Thymus (tissue), 11 donors: ENCODE measurements at regions not wholly inside any gene's neighbourhood (a gene's known extent, or its start where the extent isn't known, plus 50 kb on each side); places are given as distances from the start of the nearest gene placed in this dataset.

Source experiments
- DNase-seq, 9 donors: peaks; one replicate each; pipeline ENCODE4 v3.0.0-alpha.2; 2013; ENCODE audit warnings: low spot score in 9 of 9, low read depth in 6 of 9, missing footprints in 1 of 9
- H3K27ac ChIP-seq, 2 donors: one replicate each; pipeline ENCODE4 v1.5.1; 2013; ENCODE audit warnings: control low read depth in 1 of 2, low read depth in 1 of 2, low read length in 1 of 2, mild to moderate bottlenecking in 1 of 2, moderate library complexity in 1 of 2
- H3K27me3 ChIP-seq, 2 donors: one replicate each; pipeline ENCODE4 v1.5.1; 2013; ENCODE audit warnings: low read length in 1 of 2; ENCODE audit not compliant: control insufficient read depth in 2 of 2, insufficient read depth in 1 of 2
- H3K36me3 ChIP-seq, 2 donors: one replicate each; pipeline ENCODE4 v1.5.1; 2013; ENCODE audit warnings: low read length in 1 of 2, mild to moderate bottlenecking in 1 of 2, moderate library complexity in 1 of 2; ENCODE audit not compliant: control insufficient read depth in 2 of 2, insufficient read depth in 2 of 2
- H3K4me1 ChIP-seq, 2 donors: one replicate each; pipeline ENCODE4 v1.5.1; 2013; ENCODE audit warnings: low read length in 2 of 2; ENCODE audit not compliant: control insufficient read depth in 2 of 2, insufficient read depth in 2 of 2
- H3K4me3 ChIP-seq, 2 donors: one replicate each; pipeline ENCODE4 v1.5.1; 2013; ENCODE audit warnings: low read length in 2 of 2, control low read depth in 1 of 2, mild to moderate bottlenecking in 1 of 2
- H3K9me3 ChIP-seq, 2 donors: one replicate each; pipeline ENCODE4 v1.5.1; 2013; ENCODE audit warnings: low read length in 1 of 2, mild to moderate bottlenecking in 1 of 2; ENCODE audit not compliant: control insufficient read depth in 2 of 2, insufficient read depth in 1 of 2
- whole genome bisulfite sequencing: extraction: QIAGEN DNeasy Blood & Tissue Kit; methylation state at CpG from one replicate; pipeline ENCODE4 v1.1.7; 2013; 5-methylcytosine and 5-hydroxymethylcytosine counted together
- donor health status: healthy.

DNA sequence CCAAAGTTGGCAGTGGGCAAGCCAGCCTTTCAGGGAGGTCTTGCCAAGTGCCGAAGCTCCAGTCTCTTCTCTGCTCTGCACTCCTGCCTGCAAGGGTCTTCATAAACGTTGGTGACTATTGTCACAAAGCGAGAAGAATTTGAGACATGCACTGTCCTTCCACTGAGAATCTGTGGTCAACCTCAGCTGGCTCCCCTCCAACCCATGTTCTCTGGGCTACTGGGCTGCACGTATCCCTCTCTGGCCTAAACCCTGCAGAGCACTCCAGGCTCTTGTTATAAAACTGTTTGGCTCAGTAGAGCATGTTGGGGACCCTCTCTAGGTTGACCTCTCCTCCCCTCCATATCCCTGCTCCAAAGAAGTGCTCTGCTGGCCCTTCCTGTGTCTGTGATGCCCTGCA lies 260.4 kb upstream of the NFE2L3 start:
- Histone ChIP-seq H3K36me3 (no peaks in the 10 kb centered on the region), H3K27ac (no peak overlapping the region), H3K27me3 (no peaks in the 10 kb centered on the region), H3K4me1 (peaks cover 12 to 42% of the 10 kb centered on the region in 2 donors), H3K9me3 (peaks cover 0 to 8% of the 10 kb centered on the region in 2 donors), H3K4me3 (no peak overlapping the region)
- no peak for DNase-seq
- WGBS = 94% methylated on average over 4 of the region's 4 CpGs

DNA sequence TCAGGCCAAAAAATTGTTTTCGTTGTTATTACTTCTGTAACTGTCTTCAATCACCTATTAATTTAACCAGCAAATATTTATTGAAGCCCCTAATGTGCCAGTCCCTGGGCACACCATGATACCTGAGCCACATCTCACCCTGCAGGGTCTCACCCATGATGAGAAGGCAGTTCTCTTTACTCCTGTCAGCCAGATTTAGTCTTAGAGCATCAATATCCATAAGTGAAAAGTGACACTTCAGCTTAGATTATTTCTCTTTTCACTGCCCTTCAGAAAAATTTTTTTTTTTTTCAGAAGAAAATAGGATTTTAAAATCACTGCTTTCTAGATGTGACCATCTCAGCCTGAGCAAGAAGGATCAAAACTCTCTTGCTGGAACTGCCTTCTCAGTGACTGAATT lies 258.6 kb upstream of the NFE2L3 start:
- WGBS = 22% methylated on average over 1 of the region's 1 CpG
- Histone ChIP-seq H3K4me1 (peaks cover 12 to 42% of the 10 kb centered on the region in 2 donors), H3K27ac (peak overlapping the region in 1 of 2 donors; percentile 58), H3K9me3 (peaks cover 0 to 8% of the 10 kb centered on the region in 2 donors), H3K27me3 (no peaks in the 10 kb centered on the region), H3K36me3 (no peaks in the 10 kb centered on the region), H3K4me3 (peak overlapping the region in 1 of 2 donors; percentile 47)
- DNase-seq = peak in 7 of 9 donors; percentile 9 to 55 (median 27)

DNA sequence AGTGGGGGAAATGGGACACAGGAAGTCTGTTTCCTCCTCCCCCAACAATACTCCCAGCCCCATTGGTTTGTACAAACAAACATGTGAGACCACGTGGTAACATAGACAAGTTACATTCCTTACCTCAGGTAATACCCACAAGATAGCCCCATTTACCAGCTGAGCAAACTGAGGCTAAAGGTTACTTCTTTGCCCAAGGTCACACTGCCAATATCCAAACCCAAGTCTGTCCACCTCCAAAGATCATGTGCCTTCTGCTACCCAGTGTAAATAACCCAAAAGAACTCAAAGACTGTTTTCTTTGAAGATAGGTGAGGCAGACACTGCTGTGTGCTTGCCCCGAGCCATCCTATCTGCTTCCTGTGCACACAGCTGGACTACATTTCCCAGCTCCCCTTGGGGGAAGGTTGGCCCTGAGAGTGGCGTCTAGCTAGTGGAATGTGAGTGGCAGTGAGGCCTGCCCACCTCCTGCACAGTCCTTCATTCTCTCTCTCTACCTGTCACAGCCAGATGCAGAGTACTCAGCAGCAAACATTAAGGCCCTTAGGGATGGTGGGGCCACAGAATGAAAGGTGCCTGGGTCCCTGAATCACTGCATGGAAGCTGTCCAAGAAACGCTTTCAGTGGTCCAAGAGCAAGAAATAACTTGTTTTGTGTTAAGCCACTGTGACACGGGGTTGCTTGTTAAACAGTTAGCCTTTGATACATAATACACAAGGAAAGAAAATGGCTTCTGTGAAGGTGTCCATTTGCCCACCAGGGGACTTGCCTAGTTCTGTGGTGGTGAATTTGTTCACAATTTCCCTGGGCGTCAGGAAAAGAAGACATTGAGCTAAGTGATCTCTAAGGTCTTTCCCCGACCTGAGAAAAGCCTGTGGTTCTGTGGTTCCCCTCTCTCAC lies 257.7 kb upstream of the NFE2L3 start:
- 61% methylated on average over 7 of the region's 7 CpGs for WGBS
- Histone ChIP-seq H3K4me1 (peaks cover 12 to 42% of the 10 kb centered on the region in 2 donors), H3K9me3 (peaks cover 0 to 8% of the 10 kb centered on the region in 2 donors), H3K36me3 (no peaks in the 10 kb centered on the region), H3K4me3 (no peak overlapping the region), H3K27me3 (no peaks in the 10 kb centered on the region), H3K27ac (peak overlapping the region in 1 of 2 donors; percentile 58)
- peak in 8 of 9 donors; percentile 58 to 87 (median 72) for DNase-seq

DNA sequence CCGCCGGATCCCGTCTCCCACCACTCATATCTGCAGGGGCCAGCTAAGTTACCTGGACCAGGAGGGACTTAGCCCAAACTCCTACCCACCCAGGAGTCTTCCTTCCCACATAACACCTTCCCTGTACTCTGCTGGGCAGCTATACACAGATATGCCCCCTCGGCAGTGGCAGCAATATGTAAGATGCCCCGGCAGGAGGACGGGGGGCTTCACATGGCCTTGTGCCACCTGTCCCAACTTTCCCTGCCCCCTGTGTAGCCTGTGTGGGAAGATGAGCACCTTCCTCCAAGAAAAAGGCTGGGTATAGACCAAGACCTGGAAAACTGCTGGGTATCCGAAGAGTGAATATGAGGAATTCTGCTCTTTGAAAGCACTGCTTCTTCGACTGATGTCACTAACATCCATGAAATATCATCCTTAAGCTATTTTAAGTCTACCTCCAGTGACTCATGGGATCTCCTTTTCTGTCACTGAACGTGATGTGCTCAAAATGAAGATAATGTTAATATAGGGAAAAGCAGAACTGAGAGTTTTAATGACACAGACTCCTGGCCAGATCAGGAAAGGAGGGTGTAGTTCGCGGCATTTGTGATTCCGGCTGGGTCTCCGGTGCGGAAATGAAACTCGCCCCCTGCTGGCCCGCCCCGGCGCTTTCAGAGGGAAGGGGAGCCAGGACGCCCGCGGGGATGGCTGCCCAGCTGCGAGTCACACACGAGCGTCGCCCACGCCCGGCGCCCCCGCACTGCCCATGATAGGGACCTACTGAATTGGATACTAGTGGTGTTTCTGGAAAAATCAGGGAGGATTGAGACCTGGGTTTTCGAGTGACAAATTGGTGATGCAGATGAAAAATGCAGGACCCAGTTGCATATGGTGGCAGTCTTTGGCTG lies 256.9 kb upstream of the NFE2L3 start:
- H3K4me3 ChIP-seq = peak overlapping the region; percentile 15 to 16
- no peaks in the 10 kb centered on the region for H3K27me3 ChIP-seq
- H3K9me3 ChIP-seq = peaks cover 0 to 8% of the 10 kb centered on the region in 2 donors
- H3K27ac ChIP-seq = peak overlapping the region in 1 of 2 donors; percentile 58
- 18% methylated on average over 30 of the region's 30 CpGs for WGBS
- DNase-seq = peak in 8 of 9 donors; percentile 42 to 84 (median 60)
- H3K4me1 ChIP-seq = peaks cover 12 to 33% of the 10 kb centered on the region in 2 donors
- H3K36me3 ChIP-seq = no peaks in the 10 kb centered on the region

GRCh38 chr7:25895792-25896171 lies 256.2 kb upstream of the NFE2L3 start:
- no peaks in the 10 kb centered on the region for H3K36me3 ChIP-seq
- H3K9me3 ChIP-seq = peaks cover 0 to 8% of the 10 kb centered on the region in 2 donors
- peak overlapping the region in 1 of 2 donors; percentile 15 for H3K4me3 ChIP-seq
- no peak overlapping the region for H3K27ac ChIP-seq
- H3K27me3 ChIP-seq = no peaks in the 10 kb centered on the region
- 50% methylated on average over 6 of the region's 6 CpGs for WGBS
- H3K4me1 ChIP-seq = peaks cover 12 to 30% of the 10 kb centered on the region in 2 donors
- DNase-seq = no peak

GRCh38 chr7:25897261-25897782 lies 254.7 kb upstream of the NFE2L3 start:
- Histone ChIP-seq H3K27ac (no peak overlapping the region), H3K4me1 (peaks cover 12 to 29% of the 10 kb centered on the region in 2 donors), H3K27me3 (no peaks in the 10 kb centered on the region), H3K36me3 (no peaks in the 10 kb centered on the region), H3K9me3 (peaks cover 0 to 8% of the 10 kb centered on the region in 2 donors), H3K4me3 (no peak overlapping the region)
- 67% methylated on average over 8 of the region's 8 CpGs for WGBS
- peak in 1 of 9 donors; percentile 13 for DNase-seq

- Histone ChIP-seq H3K4me1 (peaks cover 0 to 7% of the 10 kb centered on the region in 2 donors), H3K27ac (no peak overlapping the region), H3K9me3 (no peaks in the 10 kb centered on the region), H3K36me3 (no peaks in the 10 kb centered on the region), H3K27me3 (no peaks in the 10 kb centered on the region), H3K4me3 (no peak overlapping the region)
- no peak for DNase-seq
- 98% methylated on average over 3 of the region's 3 CpGs for WGBS
These were observed 251.8 kb upstream of the NFE2L3 start for GRCh38 chr7:25900245-25900644.

DNA sequence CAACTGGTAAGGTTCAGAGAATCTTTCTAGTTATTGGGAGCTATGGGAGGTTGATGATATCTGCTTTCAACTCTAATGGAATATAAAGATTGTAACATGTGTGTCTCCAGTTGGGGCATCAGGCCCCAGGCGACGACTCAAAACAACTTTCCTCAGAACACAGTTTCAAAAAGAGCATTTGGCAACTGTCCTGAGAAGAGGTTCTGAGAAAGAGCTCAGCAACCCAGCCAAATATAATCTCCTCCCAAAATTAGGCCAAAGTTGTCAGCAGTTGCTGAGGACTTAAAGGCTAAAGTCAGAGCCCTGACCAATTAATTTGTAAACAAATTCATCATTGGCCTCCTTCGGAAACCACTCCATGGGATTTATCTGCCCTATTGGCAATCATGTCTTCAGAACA lies 251.1 kb upstream of the NFE2L3 start:
- Histone ChIP-seq H3K4me1 (peaks cover 0 to 7% of the 10 kb centered on the region in 2 donors), H3K27me3 (no peaks in the 10 kb centered on the region), H3K4me3 (no peak overlapping the region), H3K27ac (no peak overlapping the region), H3K36me3 (no peaks in the 10 kb centered on the region), H3K9me3 (no peaks in the 10 kb centered on the region)
- no peak for DNase-seq
- WGBS = 97% methylated on average over 3 of the region's 3 CpGs
